GM19035 (cell line): ENCODE measurements at regions not wholly inside any gene's neighbourhood (a gene's known extent, or its start where the extent isn't known, plus 50 kb on each side); places are given as distances from the start of the nearest gene placed in this dataset.
A peak's percentile ranks its signal among the peaks of the same experiment; 100 is the strongest.
"Not testable (repeated sequence)": the region's sequence is repeated elsewhere in the genome, so short reads cannot be mapped to it uniquely, and the experiment has no call there.

Experiments used
- ATAC-seq: cut with Tn5 transposase; IDR thresholded peaks from one replicate; pipeline ENCODE4 v1.9.1; 2021; ENCODE audit not compliant: unreplicated experiment

GRCh38 chr7:24428676-24429075 lies 144.6 kb upstream of the PALS2 start:
- ATAC-seq = no peak

- no peak for ATAC-seq
Observed at GRCh38 chr7:24432677-24433076, 140.6 kb upstream of the PALS2 start.

GRCh38 chr7:24434972-24435371 lies 138.3 kb upstream of the PALS2 start:
- no peak for ATAC-seq

- ATAC-seq = no peak
Observed at GRCh38 chr7:24436131-24436920, 136.9 kb upstream of the PALS2 start.

GRCh38 chr7:24438232-24438631 lies 135.0 kb upstream of the PALS2 start:
- no peak for ATAC-seq

GRCh38 chr7:24439104-24439503 lies 134.1 kb upstream of the PALS2 start:
- not testable (repeated sequence) for ATAC-seq

GRCh38 chr7:24440892-24441291 lies 132.4 kb upstream of the PALS2 start:
- ATAC-seq = no peak

GRCh38 chr7:24441314-24442027 lies 131.8 kb upstream of the PALS2 start:
- no peak for ATAC-seq

GRCh38 chr7:24442170-24442777 lies 131.0 kb upstream of the PALS2 start:
- ATAC-seq = no peak

GRCh38 chr7:24444666-24445440 lies 128.4 kb upstream of the PALS2 start:
- no peak for ATAC-seq

GRCh38 chr7:24448038-24448437 lies 125.2 kb upstream of the PALS2 start:
- no peak for ATAC-seq

- ATAC-seq = not testable (repeated sequence)
Observed at GRCh38 chr7:24449416-24449815, 123.8 kb upstream of the PALS2 start.

- peak; percentile 92 for ATAC-seq
Observed at GRCh38 chr7:24455813-24456525, 117.3 kb upstream of the PALS2 start.

GRCh38 chr7:24456526-24457218 lies 116.6 kb upstream of the PALS2 start:
- ATAC-seq = no peak

- ATAC-seq = no peak
Observed at GRCh38 chr7:24457219-24457558, 116.1 kb upstream of the PALS2 start.

- no peak for ATAC-seq
Observed at GRCh38 chr7:24462117-24462516, 111.1 kb upstream of the PALS2 start.

- no peak for ATAC-seq
Observed at GRCh38 chr7:24462984-24463383, 110.3 kb upstream of the PALS2 start.

GRCh38 chr7:24463474-24463873 lies 109.8 kb upstream of the PALS2 start:
- no peak for ATAC-seq

- no peak for ATAC-seq
Observed at GRCh38 chr7:24464861-24465260, 108.4 kb upstream of the PALS2 start.

- no peak for ATAC-seq
Observed at GRCh38 chr7:24466168-24466768, 107.0 kb upstream of the PALS2 start.
